Astrocyte (in vitro differentiated cells and primary cell): ENCODE measurements at regions not wholly inside any gene's neighbourhood (a gene's known extent, or its start where the extent isn't known, plus 50 kb on each side); places are given as distances from the start of the nearest gene placed in this dataset.

ENCODE experiments used
- CTCF ChIP-seq: IDR thresholded peaks from 2 replicates; pipeline ENCODE4 v1.5.1; 2011; ENCODE audit warnings: low read depth, mild to moderate bottlenecking, inconsistent platforms, low read length, moderate library complexity; ENCODE audit not compliant: insufficient read depth
- EZH2 ChIP-seq: IDR thresholded peaks from 2 replicates; pipeline ENCODE4 v1.6.1; 2012; ENCODE audit warnings: mild to moderate bottlenecking, low read length, inconsistent platforms; ENCODE audit not compliant: insufficient read depth

- TF ChIP-seq CTCF = no peak
- no peak for TF ChIP-seq EZH2
Measured at GRCh38 chr2:64876137-64876647, 113.0 kb upstream of the SLC1A4 start.
